WTC11 (cell line): ENCODE measurements at regions not wholly inside any gene's neighbourhood (a gene's known extent, or its start where the extent isn't known, plus 50 kb on each side); places are given as distances from the start of the nearest gene placed in this dataset.

Source experiments
- ATAC-seq: fragments of 200-7000 bp; cut with Tn5 transposase; 2 replicates; pipeline ENCODE4 v1.10.0; 2021; ENCODE audit warnings: mild to moderate bottlenecking, moderate library complexity
- CTCF ChIA-PET: fragments of 300-600 bp; sonication (Branson Sonifier 250); formaldehyde crosslinking; loops from one replicate; lab custom pipeline; 2021; ENCODE audit warnings: antibody characterized with exemption; lab: Charles Lee
- POLR2A ChIA-PET: fragments of 350-600 bp; sonication (Branson Sonifier 250); formaldehyde crosslinking; loops from one replicate; lab custom pipeline; 2021; ENCODE audit warnings: antibody characterized with exemption; lab: Charles Lee
- DNase-seq: peaks from one replicate; pipeline ENCODE4 v3.0.0; 2021; ENCODE audit warnings: low spot score
- H3K27ac Mint-ChIP-seq: 2 replicates; pipeline ENCODE4 v1.8.0; 2021; ENCODE audit warnings: mixed read lengths
- H3K27me3 Mint-ChIP-seq: 2 replicates; pipeline ENCODE4 v1.8.0; 2021; ENCODE audit warnings: low read depth, mild to moderate bottlenecking, moderate library complexity, mixed read lengths
- H3K36me3 Mint-ChIP-seq: 2 replicates; pipeline ENCODE4 v1.8.0; 2021; ENCODE audit warnings: mixed read lengths
- H3K4me1 Mint-ChIP-seq: 2 replicates; pipeline ENCODE4 v1.8.0; 2022; ENCODE audit warnings: mixed read lengths
- H3K4me3 Mint-ChIP-seq: 2 replicates; pipeline ENCODE4 v1.8.0; 2021; ENCODE audit warnings: mild to moderate bottlenecking, moderate library complexity, mixed read lengths
- H3K9me3 Mint-ChIP-seq: 2 replicates; pipeline ENCODE4 v1.8.0; 2021; ENCODE audit warnings: mixed read lengths
- ESRRA ChIP-seq: sonication (generic); formaldehyde crosslinking; IDR thresholded peaks from 2 replicates; pipeline ENCODE4 v1.8.1; 2022; ENCODE audit warnings: mild to moderate bottlenecking, missing genetic modification reagents, borderline replicate concordance
- FOXP1 ChIP-seq: sonication (generic); formaldehyde crosslinking; IDR thresholded peaks from 2 replicates; pipeline ENCODE4 v1.8.0; 2022; ENCODE audit warnings: missing genetic modification reagents, mild to moderate bottlenecking, moderate library complexity, borderline replicate concordance
- IRF2 ChIP-seq: sonication (generic); formaldehyde crosslinking; IDR thresholded peaks from 2 replicates; pipeline ENCODE4 v1.8.0; 2022; ENCODE audit warnings: low read depth, missing genetic modification reagents, borderline replicate concordance
- JAZF1 ChIP-seq: fragments of 250-450 bp; sonication (Bioruptor Pico); IDR thresholded peaks from 2 replicates; pipeline ENCODE4 v1.9.0; 2021; ENCODE audit warnings: moderate library complexity, mild to moderate bottlenecking, inconsistent platforms
- MAX ChIP-seq: sonication (generic); formaldehyde crosslinking; IDR thresholded peaks from 2 replicates; pipeline ENCODE4 v1.8.0; 2022; ENCODE audit warnings: mild to moderate bottlenecking, missing genetic modification reagents
- MLX ChIP-seq: sonication (generic); formaldehyde crosslinking; IDR thresholded peaks from 2 replicates; pipeline ENCODE4 v1.8.1; 2023; ENCODE audit warnings: mild to moderate bottlenecking, missing genetic modification reagents, moderate library complexity
- NR2C2 ChIP-seq: sonication (generic); formaldehyde crosslinking; IDR thresholded peaks from 2 replicates; pipeline ENCODE4 v1.8.0; 2022; ENCODE audit warnings: mild to moderate bottlenecking, missing genetic modification reagents
- PRDM15 ChIP-seq: sonication (generic); formaldehyde crosslinking; IDR thresholded peaks from 2 replicates; pipeline ENCODE4 v1.8.0; 2022; ENCODE audit warnings: missing genetic modification reagents
- USF2 ChIP-seq: sonication (generic); formaldehyde crosslinking; IDR thresholded peaks from 2 replicates; pipeline ENCODE4 v1.8.1; 2023; ENCODE audit warnings: mild to moderate bottlenecking, missing genetic modification reagents, moderate library complexity
- ZNF423 ChIP-seq: fragments of 250-450 bp; sonication (Bioruptor Pico); IDR thresholded peaks from 2 replicates; pipeline ENCODE4 v2.1.2; 2022; ENCODE audit warnings: mild to moderate bottlenecking, moderate library complexity
- TF ChIP-seq, protein P1 (sequence below): sonication (generic); formaldehyde crosslinking; IDR thresholded peaks from 2 replicates; pipeline ENCODE4 v1.8.0; 2022; ENCODE audit warnings: mild to moderate bottlenecking, missing genetic modification reagents
- TF ChIP-seq, protein P2 (sequence below): fragments of 250-450 bp; sonication (Bioruptor Pico); conservative IDR thresholded peaks from 2 replicates; pipeline ENCODE4 v1.9.0; 2021; ENCODE audit warnings: mild to moderate bottlenecking
- TF ChIP-seq, protein P3 (sequence below): sonication (generic); formaldehyde crosslinking; IDR thresholded peaks from 2 replicates; pipeline ENCODE4 v1.8.0; 2023; ENCODE audit warnings: mild to moderate bottlenecking, missing genetic modification reagents
- TF ChIP-seq, protein P4 (sequence below): sonication (generic); formaldehyde crosslinking; IDR thresholded peaks from 2 replicates; pipeline ENCODE4 v1.8.0; 2023; ENCODE audit warnings: missing genetic modification reagents, mild to moderate bottlenecking, borderline replicate concordance
- TF ChIP-seq, protein P5 (sequence below): sonication (generic); formaldehyde crosslinking; IDR thresholded peaks from 2 replicates; pipeline ENCODE4 v1.8.1; 2022; ENCODE audit warnings: low read depth, missing genetic modification reagents, borderline replicate concordance

DNA sequence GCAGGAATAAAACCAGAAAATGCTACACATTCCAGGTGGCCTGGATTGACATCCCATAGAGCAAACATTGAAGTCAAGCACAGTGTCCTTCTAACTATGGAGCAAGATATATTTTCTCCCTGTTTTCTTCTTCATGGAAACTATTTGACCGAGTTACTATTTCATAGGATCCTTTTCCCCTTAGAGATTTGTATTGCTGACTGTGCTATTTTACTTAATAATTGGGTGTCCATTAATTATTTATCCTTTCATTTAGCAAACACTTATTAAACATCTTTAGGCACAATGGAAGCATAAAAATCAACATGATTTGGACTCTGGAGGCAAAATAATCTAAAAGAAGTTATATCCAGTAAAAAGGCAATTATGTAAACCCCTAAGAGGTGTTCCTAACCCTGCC lies 782.8 kb upstream of the ACVR2A start:
- H3K27me3 Mint-ChIP-seq, result no peaks in the 10 kb centered on the region
- TF ChIP-seq MAX (CRISPR knock-in tag) (no peak), ZNF423 (CRISPR knock-in tag) (no peak), FOXP1 (CRISPR knock-in tag) (no peak), PRDM15 (CRISPR knock-in tag) (no peak), JAZF1 (CRISPR knock-in tag) (no peak), IRF2 (CRISPR knock-in tag) (no peak), MLX (CRISPR knock-in tag) (no peak)
- ChIA-PET CTCF (interaction anchor here (0.5 kb wide), 1 partner anchor 22 kb away, joined by 5 read pairs; no protein-coding TSS in a partner anchor), POLR2A (no interaction called here)
- peaks cover 9% of the 10 kb centered on the region for H3K36me3 Mint-ChIP-seq
- DNase-seq (no peak), ATAC-seq (no peak)
- no peak overlapping the region for H3K27ac Mint-ChIP-seq
- peaks cover 32% of the 10 kb centered on the region for H3K4me1 Mint-ChIP-seq
- peaks cover 26% of the 10 kb centered on the region for H3K9me3 Mint-ChIP-seq
- H3K4me3 Mint-ChIP-seq, result no peak overlapping the region

DNA sequence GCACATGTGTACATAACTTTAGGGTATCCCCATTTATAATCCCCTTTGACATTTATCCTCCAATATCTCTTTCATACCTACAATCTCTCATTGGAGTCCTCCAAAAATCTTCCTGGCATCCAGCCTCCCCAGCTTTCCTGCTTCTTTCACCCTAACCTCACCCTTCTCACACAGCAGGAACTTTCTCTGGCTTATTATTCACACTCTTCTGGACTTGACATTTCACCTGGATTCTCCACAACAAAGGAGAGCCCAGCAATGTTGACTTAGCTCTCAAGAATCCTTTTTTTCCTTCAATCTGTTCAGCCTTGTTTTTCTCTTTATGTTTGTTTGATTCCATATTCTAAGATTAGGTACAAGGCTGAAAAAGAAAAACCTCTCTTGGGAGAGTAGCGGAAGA lies 783.6 kb upstream of the ACVR2A start:
- ChIA-PET CTCF (interaction anchor here (2.1 kb wide), 1 partner anchor 22 kb away, joined by 5 read pairs; no protein-coding TSS in a partner anchor), POLR2A (no interaction called here)
- Mint-ChIP-seq H3K4me1 (peaks cover 32% of the 10 kb centered on the region), H3K27ac (no peak overlapping the region), H3K9me3 (peaks cover 26% of the 10 kb centered on the region), H3K4me3 (no peak overlapping the region), H3K27me3 (no peaks in the 10 kb centered on the region), H3K36me3 (peaks cover 9% of the 10 kb centered on the region)
- DNase-seq, result no peak
- ATAC-seq, result no peak
- TF ChIP-seq, protein P1, sequence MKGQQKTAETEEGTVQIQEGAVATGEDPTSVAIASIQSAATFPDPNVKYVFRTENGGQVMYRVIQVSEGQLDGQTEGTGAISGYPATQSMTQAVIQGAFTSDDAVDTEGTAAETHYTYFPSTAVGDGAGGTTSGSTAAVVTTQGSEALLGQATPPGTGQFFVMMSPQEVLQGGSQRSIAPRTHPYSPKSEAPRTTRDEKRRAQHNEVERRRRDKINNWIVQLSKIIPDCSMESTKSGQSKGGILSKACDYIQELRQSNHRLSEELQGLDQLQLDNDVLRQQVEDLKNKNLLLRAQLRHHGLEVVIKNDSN (CRISPR knock-in tag), result no peak
- TF ChIP-seq NR2C2 (no peak), USF2 (CRISPR knock-in tag) (no peak), ESRRA (CRISPR knock-in tag) (no peak), FOXP1 (CRISPR knock-in tag) (no peak)
- TF ChIP-seq, protein P2, sequence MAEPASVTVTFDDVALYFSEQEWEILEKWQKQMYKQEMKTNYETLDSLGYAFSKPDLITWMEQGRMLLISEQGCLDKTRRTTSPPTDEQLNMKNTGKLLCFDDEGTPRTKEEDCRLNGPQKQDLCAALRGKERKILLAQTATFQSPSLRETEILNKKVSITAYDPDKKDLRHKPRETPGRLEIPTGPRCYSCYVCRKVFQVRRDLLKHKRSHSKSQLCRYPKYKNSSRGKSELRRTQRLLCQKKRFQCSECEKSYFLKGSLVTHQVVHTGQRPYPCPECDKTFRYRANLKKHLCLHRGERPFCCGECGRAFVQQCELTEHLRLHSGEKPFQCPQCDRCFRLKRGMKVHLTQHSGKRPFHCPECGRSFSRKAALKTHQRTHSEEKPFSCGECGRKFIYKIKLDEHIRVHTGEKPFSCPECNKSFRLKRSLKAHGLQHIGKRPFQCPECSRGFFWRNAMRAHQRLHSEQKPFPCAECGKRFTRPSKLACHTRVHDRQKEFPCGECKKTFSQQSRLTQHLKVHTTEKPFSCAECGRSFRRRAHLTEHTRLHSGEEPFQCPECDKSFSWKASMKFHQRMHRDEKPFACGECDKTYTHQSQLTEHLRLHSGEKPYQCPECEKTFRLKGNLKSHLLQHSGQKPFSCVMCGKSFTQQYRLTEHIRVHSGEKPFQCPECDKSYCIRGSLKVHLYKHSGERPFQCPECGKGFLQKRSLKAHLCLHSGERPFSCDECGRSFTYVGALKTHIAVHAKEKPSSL (CRISPR knock-in tag), result no peak
- TF ChIP-seq, protein P3, sequence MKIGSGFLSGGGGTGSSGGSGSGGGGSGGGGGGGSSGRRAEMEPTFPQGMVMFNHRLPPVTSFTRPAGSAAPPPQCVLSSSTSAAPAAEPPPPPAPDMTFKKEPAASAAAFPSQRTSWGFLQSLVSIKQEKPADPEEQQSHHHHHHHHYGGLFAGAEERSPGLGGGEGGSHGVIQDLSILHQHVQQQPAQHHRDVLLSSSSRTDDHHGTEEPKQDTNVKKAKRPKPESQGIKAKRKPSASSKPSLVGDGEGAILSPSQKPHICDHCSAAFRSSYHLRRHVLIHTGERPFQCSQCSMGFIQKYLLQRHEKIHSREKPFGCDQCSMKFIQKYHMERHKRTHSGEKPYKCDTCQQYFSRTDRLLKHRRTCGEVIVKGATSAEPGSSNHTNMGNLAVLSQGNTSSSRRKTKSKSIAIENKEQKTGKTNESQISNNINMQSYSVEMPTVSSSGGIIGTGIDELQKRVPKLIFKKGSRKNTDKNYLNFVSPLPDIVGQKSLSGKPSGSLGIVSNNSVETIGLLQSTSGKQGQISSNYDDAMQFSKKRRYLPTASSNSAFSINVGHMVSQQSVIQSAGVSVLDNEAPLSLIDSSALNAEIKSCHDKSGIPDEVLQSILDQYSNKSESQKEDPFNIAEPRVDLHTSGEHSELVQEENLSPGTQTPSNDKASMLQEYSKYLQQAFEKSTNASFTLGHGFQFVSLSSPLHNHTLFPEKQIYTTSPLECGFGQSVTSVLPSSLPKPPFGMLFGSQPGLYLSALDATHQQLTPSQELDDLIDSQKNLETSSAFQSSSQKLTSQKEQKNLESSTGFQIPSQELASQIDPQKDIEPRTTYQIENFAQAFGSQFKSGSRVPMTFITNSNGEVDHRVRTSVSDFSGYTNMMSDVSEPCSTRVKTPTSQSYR (CRISPR knock-in tag), result no peak
- TF ChIP-seq, protein P4, sequence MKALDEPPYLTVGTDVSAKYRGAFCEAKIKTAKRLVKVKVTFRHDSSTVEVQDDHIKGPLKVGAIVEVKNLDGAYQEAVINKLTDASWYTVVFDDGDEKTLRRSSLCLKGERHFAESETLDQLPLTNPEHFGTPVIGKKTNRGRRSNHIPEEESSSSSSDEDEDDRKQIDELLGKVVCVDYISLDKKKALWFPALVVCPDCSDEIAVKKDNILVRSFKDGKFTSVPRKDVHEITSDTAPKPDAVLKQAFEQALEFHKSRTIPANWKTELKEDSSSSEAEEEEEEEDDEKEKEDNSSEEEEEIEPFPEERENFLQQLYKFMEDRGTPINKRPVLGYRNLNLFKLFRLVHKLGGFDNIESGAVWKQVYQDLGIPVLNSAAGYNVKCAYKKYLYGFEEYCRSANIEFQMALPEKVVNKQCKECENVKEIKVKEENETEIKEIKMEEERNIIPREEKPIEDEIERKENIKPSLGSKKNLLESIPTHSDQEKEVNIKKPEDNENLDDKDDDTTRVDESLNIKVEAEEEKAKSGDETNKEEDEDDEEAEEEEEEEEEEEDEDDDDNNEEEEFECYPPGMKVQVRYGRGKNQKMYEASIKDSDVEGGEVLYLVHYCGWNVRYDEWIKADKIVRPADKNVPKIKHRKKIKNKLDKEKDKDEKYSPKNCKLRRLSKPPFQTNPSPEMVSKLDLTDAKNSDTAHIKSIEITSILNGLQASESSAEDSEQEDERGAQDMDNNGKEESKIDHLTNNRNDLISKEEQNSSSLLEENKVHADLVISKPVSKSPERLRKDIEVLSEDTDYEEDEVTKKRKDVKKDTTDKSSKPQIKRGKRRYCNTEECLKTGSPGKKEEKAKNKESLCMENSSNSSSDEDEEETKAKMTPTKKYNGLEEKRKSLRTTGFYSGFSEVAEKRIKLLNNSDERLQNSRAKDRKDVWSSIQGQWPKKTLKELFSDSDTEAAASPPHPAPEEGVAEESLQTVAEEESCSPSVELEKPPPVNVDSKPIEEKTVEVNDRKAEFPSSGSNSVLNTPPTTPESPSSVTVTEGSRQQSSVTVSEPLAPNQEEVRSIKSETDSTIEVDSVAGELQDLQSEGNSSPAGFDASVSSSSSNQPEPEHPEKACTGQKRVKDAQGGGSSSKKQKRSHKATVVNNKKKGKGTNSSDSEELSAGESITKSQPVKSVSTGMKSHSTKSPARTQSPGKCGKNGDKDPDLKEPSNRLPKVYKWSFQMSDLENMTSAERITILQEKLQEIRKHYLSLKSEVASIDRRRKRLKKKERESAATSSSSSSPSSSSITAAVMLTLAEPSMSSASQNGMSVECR (CRISPR knock-in tag), result no peak
- TF ChIP-seq, protein P5, sequence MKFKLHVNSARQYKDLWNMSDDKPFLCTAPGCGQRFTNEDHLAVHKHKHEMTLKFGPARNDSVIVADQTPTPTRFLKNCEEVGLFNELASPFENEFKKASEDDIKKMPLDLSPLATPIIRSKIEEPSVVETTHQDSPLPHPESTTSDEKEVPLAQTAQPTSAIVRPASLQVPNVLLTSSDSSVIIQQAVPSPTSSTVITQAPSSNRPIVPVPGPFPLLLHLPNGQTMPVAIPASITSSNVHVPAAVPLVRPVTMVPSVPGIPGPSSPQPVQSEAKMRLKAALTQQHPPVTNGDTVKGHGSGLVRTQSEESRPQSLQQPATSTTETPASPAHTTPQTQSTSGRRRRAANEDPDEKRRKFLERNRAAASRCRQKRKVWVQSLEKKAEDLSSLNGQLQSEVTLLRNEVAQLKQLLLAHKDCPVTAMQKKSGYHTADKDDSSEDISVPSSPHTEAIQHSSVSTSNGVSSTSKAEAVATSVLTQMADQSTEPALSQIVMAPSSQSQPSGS, result no peak
